GM12878 (cell line): ENCODE measurements at regions not wholly inside any gene's neighbourhood (a gene's known extent, or its start where the extent isn't known, plus 50 kb on each side); places are given as distances from the start of the nearest gene placed in this dataset.

Experiments
- ATAC-seq: fragments of 200-7000 bp; cut with Tn5 transposase; 3 replicates; pipeline ENCODE4 v1.9.1; 2020; ENCODE audit warnings: mild to moderate bottlenecking, moderate library complexity
- BruUV-seq: library from RNA; stranded (reverse); fragments of 400-500 nt; replicated peaks from 2 replicates; lab custom pipeline; 2021; lab: Mats Ljungman, UMichigan
- CTCF ChIA-PET: fragments of 300-600 bp; sonication (Branson Sonifier 250); formaldehyde crosslinking; extraction: SDS; loops from one replicate; lab custom pipeline; 2021; ENCODE audit warnings: inconsistent platforms; lab: Yijun Ruan, JAX
- POLR2A ChIA-PET: fragments of 350-600 bp; formaldehyde crosslinking; extraction: SDS; loops from one replicate; lab custom pipeline; 2021; ENCODE audit warnings: inconsistent platforms; lab: Charles Lee
- RAD21 ChIA-PET: fragments of 300-600 bp; sonication (Branson Sonifier 250); formaldehyde crosslinking; loops from one replicate; lab custom pipeline; 2023; ENCODE audit warnings: antibody characterized with exemption; ENCODE audit not compliant: unreplicated experiment; lab: Charles Lee
- SMC1A ChIA-PET: fragments of 300-600 bp; sonication (Branson Sonifier 250); formaldehyde crosslinking; loops from one replicate; lab custom pipeline; 2023; ENCODE audit not compliant: unreplicated experiment, uncharacterized antibody; lab: Charles Lee
- DNase-seq: peaks from one replicate; pipeline ENCODE4 v3.0.0-alpha.2; 2011; ENCODE audit warnings: low read depth, low spot score
- FAIRE-seq: peaks from 3 replicates; lab custom pipeline; 2011; peaks lifted over from hg19 to GRCh38; lab: Jason Lieb, UNC
- H2AFZ ChIP-seq: 2 replicates; pipeline ENCODE4 v1.6.0; 2011; ENCODE audit warnings: low read depth, low read length, control low read depth; ENCODE audit not compliant: control insufficient read depth
- H3K27ac ChIP-seq: 2 replicates; pipeline ENCODE4 v1.5.1; 2011; ENCODE audit warnings: control low read depth; ENCODE audit not compliant: control insufficient read depth, insufficient read depth
- H3K27me3 ChIP-seq, 2 experiments: replicated peaks in 1 of 2; 2 replicates each; pipeline versions ENCODE4 v1.6.0 to v1.6.1; 2011; ENCODE audit warnings: low read length in 1 of 2; ENCODE audit not compliant: control insufficient read depth in 2 of 2, insufficient read depth in 2 of 2
- H3K36me3 ChIP-seq, 2 experiments: 2 replicates each; pipeline ENCODE4 v1.5.1; 2011; ENCODE audit warnings: low read length in 1 of 2; ENCODE audit not compliant: control insufficient read depth in 2 of 2, insufficient read depth in 2 of 2
- H3K4me1 ChIP-seq: 2 replicates; pipeline ENCODE4 v1.6.1; 2011; ENCODE audit warnings: mild to moderate bottlenecking, low read length, moderate library complexity, mixed read lengths; ENCODE audit not compliant: control insufficient read depth, insufficient read depth
- H3K4me2 ChIP-seq: 2 replicates; pipeline ENCODE4 v1.6.0; 2011; ENCODE audit warnings: control low read depth; ENCODE audit not compliant: control insufficient read depth, insufficient read depth
- H3K4me3 ChIP-seq: fragments of 200-600 bp; sonication (generic); 2 replicates; pipeline ENCODE4 v1.5.1; 2016
- H3K79me2 ChIP-seq: 2 replicates; pipeline ENCODE4 v1.6.0; 2011; ENCODE audit warnings: low read length; ENCODE audit not compliant: control insufficient read depth, insufficient read depth
- H3K9ac ChIP-seq: 2 replicates; pipeline ENCODE4 v1.8.0; 2011; ENCODE audit warnings: low read length, control low read depth, mixed read lengths; ENCODE audit not compliant: control insufficient read depth, insufficient read depth
- H3K9me3 ChIP-seq: replicated peaks from 3 replicates; pipeline ENCODE4 v1.5.1; 2011; ENCODE audit warnings: mild to moderate bottlenecking, low read length; ENCODE audit not compliant: control insufficient read depth, insufficient read depth
- H4K20me1 ChIP-seq: 2 replicates; pipeline ENCODE4 v1.6.0; 2011; ENCODE audit not compliant: control insufficient read depth, insufficient read depth
- ATF2 ChIP-seq: IDR thresholded peaks from 2 replicates; pipeline ENCODE4 v1.6.1; 2012; ENCODE audit warnings: low read length, inconsistent platforms
- CHD1 ChIP-seq: IDR thresholded peaks from 2 replicates; pipeline ENCODE4 v1.6.1; 2012; ENCODE audit warnings: low read depth, low read length, improper control_type of control experiment
- CREB1 ChIP-seq: IDR thresholded peaks from 2 replicates; pipeline ENCODE4 v1.6.1; 2012; ENCODE audit warnings: low read depth, mild to moderate bottlenecking, inconsistent platforms
- FOXM1 ChIP-seq: IDR thresholded peaks from 2 replicates; pipeline ENCODE4 v1.6.1; 2012; ENCODE audit warnings: low read depth, mild to moderate bottlenecking, inconsistent platforms, low read length, moderate library complexity
- JUNB ChIP-seq: IDR thresholded peaks from 2 replicates; pipeline ENCODE4 v1.6.1; 2016; ENCODE audit warnings: antibody characterized with exemption, mild to moderate bottlenecking
- PAX5 ChIP-seq: IDR thresholded peaks from 2 replicates; pipeline ENCODE4 v1.6.1; 2011; ENCODE audit warnings: low read depth, low read length, borderline replicate concordance
- PKNOX1 ChIP-seq: fragments of 450-650 bp; IDR thresholded peaks from 2 replicates; pipeline ENCODE4 v1.6.1; 2016; ENCODE audit warnings: mild to moderate bottlenecking
- SRF ChIP-seq, 2 experiments: IDR thresholded peaks; 2 replicates each; pipeline ENCODE4 v1.6.1; 2011; ENCODE audit warnings: low read depth in 2 of 2, low read length in 2 of 2, mild to moderate bottlenecking in 1 of 2, moderate library complexity in 1 of 2
- SUZ12 ChIP-seq: fragments of 200-600 bp; sonication (generic); IDR thresholded peaks from one replicate; pipeline ENCODE4 v1.6.1; 2018; ENCODE audit warnings: antibody characterized with exemption, mild to moderate bottlenecking; ENCODE audit not compliant: unreplicated experiment
- TARDBP ChIP-seq: IDR thresholded peaks from 2 replicates; pipeline ENCODE4 v1.6.1; 2016; ENCODE audit warnings: borderline replicate concordance
- WGBS: methylation state at CpG from one replicate; pipeline ENCODE4 v1.1.6; 2016; ENCODE audit warnings: low lambda C conversion rate; ENCODE audit not compliant: insufficient replicate concordance, insufficient coverage; ENCODE audit errors: missing lambda C conversion rate; 5-methylcytosine and 5-hydroxymethylcytosine counted together
- in situ Hi-C: fragments of 300-500 bp; cut with MboI; formaldehyde crosslinking; loops from 9 replicates; pipeline ENCODE4 v1.14.3; 2018; ENCODE audit warnings: mixed read lengths
- intact Hi-C: fragments of 100-400 bp; cut with micrococcal nuclease; formaldehyde crosslinking; loops from one replicate; pipeline ENCODE4 v1.14.2; 2022; ENCODE audit not compliant: unreplicated experiment
- TF ChIP-seq, protein P1 (sequence below): fragments of 450-650 bp; formaldehyde crosslinking; IDR thresholded peaks from 2 replicates; pipeline ENCODE4 v1.4.0; 2020; ENCODE audit warnings: mild to moderate bottlenecking, moderate library complexity
- TF ChIP-seq, protein P2 (sequence below), 3 experiments: IDR thresholded peaks in 2 of 3; conservative IDR thresholded peaks in 1 of 3; 2 replicates each; pipeline ENCODE4 v1.5.1; 2011; ENCODE audit warnings: low read depth in 3 of 3, low read length in 3 of 3, mild to moderate bottlenecking in 3 of 3, control low read depth in 2 of 3, moderate library complexity in 2 of 3, inconsistent platforms in 1 of 3, mixed read lengths in 1 of 3; ENCODE audit not compliant: control insufficient read depth in 2 of 3, insufficient read depth in 1 of 3; ENCODE audit errors: extremely low read depth in 1 of 3

DNA sequence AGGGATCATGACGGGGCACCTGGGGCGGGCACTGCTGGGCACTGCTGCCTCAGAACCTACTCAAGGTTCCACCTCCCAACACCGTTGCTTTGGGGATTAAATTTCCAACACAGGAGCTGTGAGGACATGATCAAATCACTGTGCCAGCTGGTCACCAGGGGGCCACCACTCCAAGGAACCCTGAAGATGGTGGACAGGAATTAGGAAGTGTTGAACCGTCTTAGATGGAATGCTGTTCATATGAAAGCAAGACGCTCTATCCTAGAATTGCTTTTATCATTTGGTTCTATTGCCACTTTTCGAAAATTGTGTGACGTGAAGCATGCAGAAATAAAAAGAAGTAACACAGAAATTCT is 140.3 kb downstream of the DLL1 start (continued):
- TF ChIP-seq, protein P1, sequence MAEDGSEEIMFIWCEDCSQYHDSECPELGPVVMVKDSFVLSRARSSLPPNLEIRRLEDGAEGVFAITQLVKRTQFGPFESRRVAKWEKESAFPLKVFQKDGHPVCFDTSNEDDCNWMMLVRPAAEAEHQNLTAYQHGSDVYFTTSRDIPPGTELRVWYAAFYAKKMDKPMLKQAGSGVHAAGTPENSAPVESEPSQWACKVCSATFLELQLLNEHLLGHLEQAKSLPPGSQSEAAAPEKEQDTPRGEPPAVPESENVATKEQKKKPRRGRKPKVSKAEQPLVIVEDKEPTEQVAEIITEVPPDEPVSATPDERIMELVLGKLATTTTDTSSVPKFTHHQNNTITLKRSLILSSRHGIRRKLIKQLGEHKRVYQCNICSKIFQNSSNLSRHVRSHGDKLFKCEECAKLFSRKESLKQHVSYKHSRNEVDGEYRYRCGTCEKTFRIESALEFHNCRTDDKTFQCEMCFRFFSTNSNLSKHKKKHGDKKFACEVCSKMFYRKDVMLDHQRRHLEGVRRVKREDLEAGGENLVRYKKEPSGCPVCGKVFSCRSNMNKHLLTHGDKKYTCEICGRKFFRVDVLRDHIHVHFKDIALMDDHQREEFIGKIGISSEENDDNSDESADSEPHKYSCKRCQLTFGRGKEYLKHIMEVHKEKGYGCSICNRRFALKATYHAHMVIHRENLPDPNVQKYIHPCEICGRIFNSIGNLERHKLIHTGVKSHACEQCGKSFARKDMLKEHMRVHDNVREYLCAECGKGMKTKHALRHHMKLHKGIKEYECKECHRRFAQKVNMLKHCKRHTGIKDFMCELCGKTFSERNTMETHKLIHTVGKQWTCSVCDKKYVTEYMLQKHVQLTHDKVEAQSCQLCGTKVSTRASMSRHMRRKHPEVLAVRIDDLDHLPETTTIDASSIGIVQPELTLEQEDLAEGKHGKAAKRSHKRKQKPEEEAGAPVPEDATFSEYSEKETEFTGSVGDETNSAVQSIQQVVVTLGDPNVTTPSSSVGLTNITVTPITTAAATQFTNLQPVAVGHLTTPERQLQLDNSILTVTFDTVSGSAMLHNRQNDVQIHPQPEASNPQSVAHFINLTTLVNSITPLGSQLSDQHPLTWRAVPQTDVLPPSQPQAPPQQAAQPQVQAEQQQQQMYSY (CRISPR knock-in tag) = no peak
- TF ChIP-seq PKNOX1 = no peak
- TF ChIP-seq SRF (IDR thresholded peaks at IDR 0.05; ENCODE audit: low read depth in 2 of 2, low read length in 2 of 2) = no peak
- TF ChIP-seq, all 136 proteins: peak for 0

GRCh38 chr6:170149681-170150589 is 140.9 kb downstream of the DLL1 start:
- no peak overlapping the region for H3K27ac ChIP-seq
- H3K4me2 ChIP-seq = no peak overlapping the region
- H3K9me3 ChIP-seq = no peaks in the 10 kb centered on the region; the same call in 2 of the 3 replicates
- intact Hi-C loops = no loop called here
- no peaks in the 10 kb centered on the region for H3K36me3 ChIP-seq
- H3K4me1 ChIP-seq = no peaks in the 10 kb centered on the region
- no peaks in the 10 kb centered on the region for H3K79me2 ChIP-seq
- CTCF ChIA-PET = no interaction called here
- FAIRE-seq (no peak), ATAC-seq (no peak), DNase-seq (no peak)
- RAD21 ChIA-PET = no interaction called here
- no peaks in the 10 kb centered on the region for H4K20me1 ChIP-seq
- 54% methylated on average over 8 of the region's 9 CpGs for WGBS
- no peak overlapping the region for H3K4me3 ChIP-seq
- POLR2A ChIA-PET = no interaction called here
- H3K27me3 ChIP-seq = peaks cover 0 to 3% of the 10 kb centered on the region in 2 experiments; a peak in 1 of 4 replicates
- no peak overlapping the region for H3K9ac ChIP-seq
- SMC1A ChIA-PET = no interaction called here
- in situ Hi-C loops = no loop called here
- H2AFZ ChIP-seq = no peak overlapping the region
- BruUV-seq = no TSS peak
- TF ChIP-seq SUZ12 = no peak
- TF ChIP-seq PAX5 = no peak
- no peak for TF ChIP-seq CREB1
- TF ChIP-seq TARDBP = no peak
- no peak for TF ChIP-seq CHD1
- TF ChIP-seq JUNB = no peak
- TF ChIP-seq FOXM1 = no peak
- TF ChIP-seq ATF2 = no peak
- TF ChIP-seq, protein P2, sequence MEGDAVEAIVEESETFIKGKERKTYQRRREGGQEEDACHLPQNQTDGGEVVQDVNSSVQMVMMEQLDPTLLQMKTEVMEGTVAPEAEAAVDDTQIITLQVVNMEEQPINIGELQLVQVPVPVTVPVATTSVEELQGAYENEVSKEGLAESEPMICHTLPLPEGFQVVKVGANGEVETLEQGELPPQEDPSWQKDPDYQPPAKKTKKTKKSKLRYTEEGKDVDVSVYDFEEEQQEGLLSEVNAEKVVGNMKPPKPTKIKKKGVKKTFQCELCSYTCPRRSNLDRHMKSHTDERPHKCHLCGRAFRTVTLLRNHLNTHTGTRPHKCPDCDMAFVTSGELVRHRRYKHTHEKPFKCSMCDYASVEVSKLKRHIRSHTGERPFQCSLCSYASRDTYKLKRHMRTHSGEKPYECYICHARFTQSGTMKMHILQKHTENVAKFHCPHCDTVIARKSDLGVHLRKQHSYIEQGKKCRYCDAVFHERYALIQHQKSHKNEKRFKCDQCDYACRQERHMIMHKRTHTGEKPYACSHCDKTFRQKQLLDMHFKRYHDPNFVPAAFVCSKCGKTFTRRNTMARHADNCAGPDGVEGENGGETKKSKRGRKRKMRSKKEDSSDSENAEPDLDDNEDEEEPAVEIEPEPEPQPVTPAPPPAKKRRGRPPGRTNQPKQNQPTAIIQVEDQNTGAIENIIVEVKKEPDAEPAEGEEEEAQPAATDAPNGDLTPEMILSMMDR (IDR thresholded peaks at IDR 0.05 in 2 of 3, conservative IDR thresholded peaks at IDR 0.05 in 1 of 3; ENCODE audit: control insufficient read depth in 2 of 3, extremely low read depth in 1 of 3, insufficient read depth in 1 of 3, low read depth in 3 of 3, low read length in 3 of 3) = no peak
